ENCODE measurements at regions not wholly inside any gene's neighbourhood (a gene's known extent, or its start where the extent isn't known, plus 50 kb on each side); places are given as distances from the start of the nearest gene placed in this dataset.
A peak's percentile ranks its signal among the peaks of the same experiment; 100 is the strongest.

- H3K27me3 ChIP-seq, result no peaks in the 10 kb centered on the region
- no peak overlapping the region for H3K27ac ChIP-seq
- H3K4me3 ChIP-seq, result no peak overlapping the region
- no peaks in the 10 kb centered on the region for H3K9me3 ChIP-seq
- H3K36me3 ChIP-seq, result no peaks in the 10 kb centered on the region
- ATAC-seq (peak in 2 of 4 donors; percentile 36 to 38), DNase-seq (no peak)
- no peaks in the 10 kb centered on the region for H3K4me1 ChIP-seq
- TF ChIP-seq POLR2A (IDR thresholded peaks at IDR 0.05) (no peak), CTCF (IDR thresholded peaks at IDR 0.05) (no peak)
- WGBS (ENCODE audit: insufficient coverage, low coverage, low lambda C conversion rate, missing lambda C conversion rate), result 28% methylated on average over 4 of the region's 6 CpGs
- intact Hi-C loops (cut with DNase I), result no loop called here
Measured at GRCh38 chr1:184843732-184844495, 89.3 kb upstream of the EDEM3 start.

GRCh38 chr1:184840596-184840995 lies 85.9 kb upstream of the EDEM3 start:
- 79% methylated on average over 2 of the region's 2 CpGs for WGBS (ENCODE audit: insufficient coverage, low coverage, low lambda C conversion rate, missing lambda C conversion rate)
- no peak for DNase-seq
- Histone ChIP-seq H3K36me3 (no peaks in the 10 kb centered on the region), H3K9me3 (no peaks in the 10 kb centered on the region), H3K4me3 (no peak overlapping the region), H3K27ac (no peak overlapping the region), H3K4me1 (no peaks in the 10 kb centered on the region), H3K27me3 (no peaks in the 10 kb centered on the region)
- peak in 3 of 4 donors; percentile 17 to 35 (median 34) for ATAC-seq
- TF ChIP-seq CTCF (IDR thresholded peaks at IDR 0.05) (no peak), POLR2A (IDR thresholded peaks at IDR 0.05) (no peak)
- intact Hi-C loops (cut with DNase I), result no loop called here

- 40% methylated on average over 1 of the region's 2 CpGs for WGBS (ENCODE audit: insufficient coverage, low coverage, low lambda C conversion rate, missing lambda C conversion rate)
- H3K4me1 ChIP-seq, result no peaks in the 10 kb centered on the region
- DNase-seq (no peak), ATAC-seq (peak; percentile 40 to 89 (median 64))
- intact Hi-C loops (cut with DNase I), result no loop called here
- H3K27ac ChIP-seq, result no peak overlapping the region
- H3K9me3 ChIP-seq, result no peaks in the 10 kb centered on the region
- no peaks in the 10 kb centered on the region for H3K36me3 ChIP-seq
- H3K27me3 ChIP-seq, result no peaks in the 10 kb centered on the region
- TF ChIP-seq CTCF (IDR thresholded peaks at IDR 0.05) (no peak), POLR2A (IDR thresholded peaks at IDR 0.05) (no peak)
- no peak overlapping the region for H3K4me3 ChIP-seq
Measured at GRCh38 chr1:184838504-184838951, 83.9 kb upstream of the EDEM3 start.

GRCh38 chr1:184836934-184837895 lies 82.6 kb upstream of the EDEM3 start:
- TF ChIP-seq CTCF (IDR thresholded peaks at IDR 0.05) (no peak), POLR2A (IDR thresholded peaks at IDR 0.05) (no peak)
- no peak overlapping the region for H3K27ac ChIP-seq
- H3K4me3 ChIP-seq, result no peak overlapping the region
- ATAC-seq (no peak), DNase-seq (no peak)
- no peaks in the 10 kb centered on the region for H3K27me3 ChIP-seq
- no peaks in the 10 kb centered on the region for H3K9me3 ChIP-seq
- no peaks in the 10 kb centered on the region for H3K4me1 ChIP-seq
- H3K36me3 ChIP-seq, result no peaks in the 10 kb centered on the region
- intact Hi-C loops (cut with DNase I), result no loop called here
- 57% methylated on average over 5 of the region's 6 CpGs for WGBS (ENCODE audit: insufficient coverage, low coverage, low lambda C conversion rate, missing lambda C conversion rate)
